Activated CD4-positive, alpha-beta T cell treated with anti-CD3 and anti-CD28 coated beads, Interleukin-2, amount 50 U/mL, for 48 hours (primary cell): ENCODE measurements at regions not wholly inside any gene's neighbourhood (a gene's known extent, or its start where the extent isn't known, plus 50 kb on each side); places are given as distances from the start of the nearest gene placed in this dataset.

Experiments used
- DNase-seq, 2 experiments: peaks; one replicate each; pipeline ENCODE4 v3.0.0-alpha.2; 2020

GRCh38 chr10:36688717-36689116 lies 436.7 kb upstream of the ANKRD30A start:
- no peak for DNase-seq

- no peak for DNase-seq
Measured at GRCh38 chr10:36683421-36683820, 442.0 kb upstream of the ANKRD30A start.

GRCh38 chr10:36681751-36682632 lies 443.4 kb upstream of the ANKRD30A start:
- DNase-seq = no peak

- no peak for DNase-seq
Measured at GRCh38 chr10:36679554-36679953, 445.8 kb upstream of the ANKRD30A start.

- DNase-seq = no peak
Measured at GRCh38 chr10:36677431-36677768, 448.0 kb upstream of the ANKRD30A start.

- DNase-seq = no peak
Measured at GRCh38 chr10:36676756-36677430, 448.5 kb upstream of the ANKRD30A start.

GRCh38 chr10:36676321-36676720 lies 449.1 kb upstream of the ANKRD30A start:
- DNase-seq = no peak

DNA sequence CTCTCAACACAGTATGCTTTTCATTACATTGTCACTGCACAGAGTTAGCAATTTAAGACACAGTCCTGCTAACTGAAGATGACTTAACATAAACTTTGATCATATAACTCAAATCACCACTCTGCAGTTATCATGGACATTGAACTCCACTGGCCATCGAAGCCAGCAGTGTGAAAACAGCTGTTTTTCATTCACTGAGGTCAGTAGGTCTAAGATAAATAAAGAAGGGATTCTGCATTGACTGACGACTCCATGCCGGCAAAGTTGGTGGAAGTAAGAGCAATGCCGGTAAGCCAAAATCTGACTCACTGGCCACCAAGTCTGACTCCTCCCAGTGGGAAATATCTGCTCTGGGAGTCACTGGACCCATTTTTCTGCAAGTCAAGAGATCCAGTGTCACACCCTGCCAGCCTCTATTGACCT lies 449.9 kb upstream of the ANKRD30A start:
- DNase-seq = no peak

DNA sequence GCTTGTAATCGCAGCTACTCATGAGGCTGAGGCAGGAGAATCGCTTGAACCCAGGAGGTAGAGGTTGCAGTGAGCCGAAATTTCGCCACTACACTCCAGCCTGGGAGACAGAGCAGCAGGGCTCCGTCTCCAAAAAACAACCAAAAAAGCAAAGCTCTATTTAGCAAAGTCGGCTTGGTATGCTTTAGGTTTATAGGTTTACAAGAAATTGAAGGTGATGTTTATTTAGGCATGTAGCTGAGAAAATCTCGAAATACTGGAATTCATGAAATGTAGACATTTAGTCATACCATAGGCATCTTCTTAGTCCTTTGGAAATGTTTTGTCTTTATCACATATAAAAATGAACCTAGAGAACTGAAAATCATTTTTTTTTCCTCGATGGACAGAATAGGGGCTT lies 453.8 kb upstream of the ANKRD30A start:
- DNase-seq = no peak

- no peak for DNase-seq
Measured at GRCh38 chr10:36670621-36671402, 454.6 kb upstream of the ANKRD30A start.

DNA sequence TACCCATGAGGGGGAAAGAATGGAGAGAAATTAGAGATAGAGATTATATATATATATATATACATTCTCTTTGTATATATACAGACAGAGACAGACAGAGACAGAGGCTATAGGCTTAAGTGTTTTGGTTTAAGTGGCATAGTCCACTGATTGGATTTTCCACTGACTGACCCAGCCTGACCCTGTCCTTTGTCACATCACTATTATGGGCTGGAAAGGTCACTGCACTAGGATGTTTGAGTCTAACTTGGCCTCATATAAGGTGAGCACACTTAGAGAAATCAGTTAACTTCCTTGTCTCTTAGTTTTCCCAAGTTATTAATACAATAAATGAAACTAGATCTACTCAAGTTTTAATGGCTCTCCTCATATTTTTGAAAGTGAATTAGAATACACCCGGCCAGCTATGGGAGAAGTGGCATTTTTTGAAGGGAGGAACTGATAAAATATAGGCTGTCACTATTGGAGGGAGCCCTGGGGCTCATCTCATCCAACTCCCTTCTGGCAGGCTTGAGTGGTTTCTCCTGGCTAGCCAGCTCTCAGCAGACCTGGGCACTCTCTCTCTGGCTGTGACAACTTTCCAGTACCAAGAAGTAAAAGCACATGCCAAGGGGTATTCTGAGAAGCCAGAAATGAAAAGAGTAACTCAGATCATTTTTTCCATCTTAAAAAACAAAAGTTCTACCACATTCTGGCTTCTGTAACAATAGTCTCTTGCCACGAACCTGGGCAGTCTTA lies 455.6 kb upstream of the ANKRD30A start:
- DNase-seq = no peak

- no peak for DNase-seq
Measured at GRCh38 chr10:36666451-36666850, 458.9 kb upstream of the ANKRD30A start.

DNA sequence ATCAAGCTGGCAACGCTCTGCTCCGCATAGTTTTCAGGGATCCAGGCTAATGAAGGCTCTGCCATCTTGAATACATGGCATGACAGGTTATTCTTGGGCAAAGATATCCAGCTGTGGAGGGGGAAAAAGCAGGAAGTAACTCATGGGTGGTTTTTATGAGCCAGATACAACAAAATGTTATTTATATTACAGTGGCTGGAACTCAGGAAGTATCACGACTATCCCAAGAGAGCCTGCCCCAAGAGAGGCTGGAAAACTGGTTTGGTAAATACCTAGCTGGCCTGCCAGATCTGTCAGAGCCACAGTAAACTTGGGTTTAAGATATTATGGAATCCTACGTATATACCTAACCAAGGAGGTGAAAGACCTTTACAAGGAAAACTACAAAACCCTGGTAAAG lies 462.8 kb upstream of the ANKRD30A start:
- no peak for DNase-seq

DNA sequence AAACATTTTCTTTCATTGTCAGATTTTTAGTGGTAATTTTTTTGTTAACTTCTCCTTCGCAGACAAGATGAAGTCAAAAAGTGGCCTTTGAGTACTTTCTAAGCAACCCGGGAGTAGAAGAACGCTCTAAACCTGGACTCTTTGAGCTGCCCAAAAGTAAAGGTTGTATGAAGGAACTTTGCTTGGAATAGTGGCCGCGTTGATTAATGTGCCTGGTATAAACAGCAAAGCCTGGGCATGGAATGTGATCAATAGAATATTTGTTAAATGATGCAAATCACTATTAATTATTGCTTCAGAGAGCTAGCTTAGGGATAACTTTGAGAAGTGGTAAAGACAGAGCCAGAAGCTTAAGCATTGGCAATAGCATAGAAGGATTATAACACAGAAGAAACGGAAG lies 475.1 kb upstream of the ANKRD30A start:
- no peak for DNase-seq

DNA sequence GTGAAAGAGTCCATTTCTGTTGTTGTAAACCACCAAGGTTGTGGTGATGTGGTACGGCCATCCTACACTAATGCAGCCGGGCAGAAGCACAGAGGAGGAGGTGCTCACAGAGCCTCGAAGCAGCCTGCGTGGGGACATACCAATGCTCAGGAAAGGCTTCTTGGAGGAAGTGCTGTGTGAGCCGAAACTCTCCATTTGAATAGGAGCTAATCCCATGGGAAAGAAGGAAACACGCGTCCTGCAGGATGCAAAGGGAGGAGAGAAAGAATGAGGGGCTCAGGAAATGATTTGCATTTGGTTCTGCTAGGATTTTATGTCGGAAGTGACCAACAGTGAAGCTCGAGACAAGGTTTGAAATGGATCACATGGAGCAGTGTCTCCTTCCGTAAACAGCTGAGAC lies 477.9 kb upstream of the ANKRD30A start:
- DNase-seq = no peak

- DNase-seq = no peak
Measured at GRCh38 chr10:36640626-36641025, 484.8 kb upstream of the ANKRD30A start.

GRCh38 chr10:36638462-36639155 lies 486.8 kb upstream of the ANKRD30A start:
- DNase-seq = no peak

DNA sequence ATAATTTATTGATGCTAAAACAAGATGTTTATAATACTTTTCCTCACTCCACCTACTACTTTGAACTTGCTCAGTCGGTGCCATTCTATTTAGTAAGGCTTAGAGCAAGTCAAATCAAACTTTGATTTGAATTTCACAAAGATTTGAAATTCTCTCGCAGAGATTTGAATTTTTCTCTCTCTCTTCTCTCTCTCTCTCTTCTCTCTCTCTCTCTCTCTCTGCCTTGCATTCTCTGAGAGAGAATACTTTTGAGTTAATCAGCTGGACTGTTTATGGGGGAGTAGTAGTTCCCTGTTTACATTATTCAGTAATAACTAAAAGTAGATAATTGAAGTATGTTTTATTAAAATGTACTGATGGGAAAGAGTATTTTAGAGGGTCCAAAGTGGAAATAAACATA lies 488.5 kb upstream of the ANKRD30A start:
- DNase-seq = no peak

DNA sequence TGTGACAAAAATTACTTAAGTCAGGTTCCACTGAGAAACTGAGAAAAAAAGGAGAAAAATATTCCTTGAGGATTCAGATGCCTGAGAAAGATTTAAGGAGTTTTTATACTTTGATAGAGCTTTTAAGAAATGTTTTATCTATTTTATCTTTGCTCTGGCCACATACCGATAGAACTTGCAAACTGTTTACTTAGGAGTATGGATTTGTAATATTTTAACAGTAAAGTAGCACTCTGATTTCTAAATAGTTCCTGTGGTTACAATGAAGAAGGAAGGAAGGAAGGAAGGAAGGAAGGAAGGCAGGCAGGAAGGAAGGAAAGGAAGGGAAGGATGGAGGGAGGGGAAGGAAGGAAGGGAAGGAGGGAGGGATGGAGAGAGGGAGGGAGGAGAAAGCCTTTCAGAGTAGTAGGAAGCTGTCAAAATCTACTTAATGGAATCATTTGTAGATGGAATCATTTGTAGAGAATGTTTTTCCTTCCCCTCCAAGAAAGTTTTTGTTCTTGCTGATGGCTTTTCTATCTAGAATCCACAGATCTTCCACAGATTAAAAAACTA lies 489.0 kb upstream of the ANKRD30A start:
- no peak for DNase-seq

DNA sequence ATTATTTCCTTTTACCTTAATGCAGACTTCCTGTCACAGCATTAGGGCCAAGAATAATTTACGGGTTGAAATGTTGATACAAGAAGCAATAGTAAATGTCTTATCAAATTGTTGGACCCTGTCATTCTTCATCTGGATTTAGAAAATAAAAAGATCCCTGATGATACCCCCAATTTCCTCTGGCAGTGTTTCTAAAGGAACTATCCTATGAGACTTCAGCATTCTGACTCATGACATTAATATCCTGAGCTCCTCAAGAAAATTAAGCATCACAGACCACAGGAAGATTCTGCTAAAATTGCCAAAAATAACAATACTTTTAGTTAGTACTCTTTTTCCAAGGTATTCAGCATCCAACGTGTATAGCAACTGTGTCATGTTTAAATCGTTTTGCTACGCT lies 490.5 kb upstream of the ANKRD30A start:
- no peak for DNase-seq

DNA sequence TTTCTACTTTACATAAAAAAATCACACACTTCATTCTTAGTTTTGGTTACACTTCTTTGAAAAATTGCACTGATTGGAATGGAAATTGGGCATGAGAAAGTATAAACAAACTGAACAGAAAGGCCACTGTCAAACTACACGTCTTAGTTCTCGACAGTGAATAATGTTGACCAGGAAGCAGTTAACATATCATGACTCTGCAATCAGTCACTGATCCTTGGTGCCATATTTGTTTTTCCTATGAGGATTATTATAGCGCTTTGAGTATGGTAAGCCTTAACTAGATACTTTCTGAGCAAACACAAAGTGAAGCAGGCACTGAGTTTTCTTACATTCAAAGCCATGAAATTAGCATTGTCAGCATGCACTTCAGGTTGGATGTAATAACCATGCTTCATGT lies 495.1 kb upstream of the ANKRD30A start:
- DNase-seq = no peak

DNA sequence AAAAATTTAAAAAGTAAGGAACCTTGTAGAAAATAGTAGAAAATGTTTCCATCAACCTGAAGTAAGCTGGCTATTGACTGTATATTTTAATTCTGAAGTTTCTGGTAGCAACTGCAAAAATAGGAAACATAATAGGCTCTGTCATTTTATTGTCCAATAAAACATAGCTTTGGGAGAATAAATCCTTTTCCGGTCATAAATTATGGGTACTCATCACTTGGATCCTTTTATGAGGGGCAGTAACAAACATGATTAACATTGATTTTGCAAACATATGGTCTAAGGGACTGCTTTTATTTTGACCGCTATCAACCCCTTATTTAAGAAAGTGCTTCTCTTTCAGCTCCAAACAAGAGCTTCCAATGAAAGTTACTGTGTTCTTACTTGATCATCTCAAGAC lies 495.9 kb upstream of the ANKRD30A start:
- DNase-seq = no peak
